Glutamatergic neuron (in vitro differentiated cells): ENCODE measurements at regions not wholly inside any gene's neighbourhood (a gene's known extent, or its start where the extent isn't known, plus 50 kb on each side); places are given as distances from the start of the nearest gene placed in this dataset.

Experiments
- DNase-seq: peaks from one replicate; pipeline ENCODE4 v3.0.0; 2022
- H3K27ac Mint-ChIP-seq: one replicate; pipeline ENCODE4 v1.8.0; 2020; ENCODE audit warnings: mild to moderate bottlenecking, mixed read lengths, inconsistent platforms; ENCODE audit not compliant: unreplicated experiment
- H3K27me3 Mint-ChIP-seq: one replicate; pipeline ENCODE4 v1.8.0; 2020; ENCODE audit warnings: mild to moderate bottlenecking, moderate library complexity, mixed read lengths, inconsistent platforms; ENCODE audit not compliant: unreplicated experiment
- H3K36me3 Mint-ChIP-seq: one replicate; pipeline ENCODE4 v1.8.0; 2020; ENCODE audit warnings: mild to moderate bottlenecking, mixed read lengths, inconsistent platforms; ENCODE audit not compliant: unreplicated experiment
- H3K4me1 Mint-ChIP-seq: one replicate; pipeline ENCODE4 v1.8.0; 2020; ENCODE audit warnings: mild to moderate bottlenecking, low read depth, mixed read lengths, inconsistent platforms; ENCODE audit not compliant: unreplicated experiment
- H3K4me3 Mint-ChIP-seq: one replicate; pipeline ENCODE4 v1.8.0; 2020; ENCODE audit warnings: mild to moderate bottlenecking, mixed read lengths, inconsistent platforms; ENCODE audit not compliant: unreplicated experiment
- H3K9me3 Mint-ChIP-seq: one replicate; pipeline ENCODE4 v1.8.0; 2020; ENCODE audit warnings: mild to moderate bottlenecking, moderate library complexity, mixed read lengths, inconsistent platforms; ENCODE audit not compliant: unreplicated experiment
- TF ChIP-seq, protein P1 (sequence below): fragments of 200-600 bp; sonication (generic); IDR thresholded peaks from one replicate; pipeline ENCODE4 v1.5.0; 2021; ENCODE audit not compliant: partially characterized antibody, unreplicated experiment

DNA sequence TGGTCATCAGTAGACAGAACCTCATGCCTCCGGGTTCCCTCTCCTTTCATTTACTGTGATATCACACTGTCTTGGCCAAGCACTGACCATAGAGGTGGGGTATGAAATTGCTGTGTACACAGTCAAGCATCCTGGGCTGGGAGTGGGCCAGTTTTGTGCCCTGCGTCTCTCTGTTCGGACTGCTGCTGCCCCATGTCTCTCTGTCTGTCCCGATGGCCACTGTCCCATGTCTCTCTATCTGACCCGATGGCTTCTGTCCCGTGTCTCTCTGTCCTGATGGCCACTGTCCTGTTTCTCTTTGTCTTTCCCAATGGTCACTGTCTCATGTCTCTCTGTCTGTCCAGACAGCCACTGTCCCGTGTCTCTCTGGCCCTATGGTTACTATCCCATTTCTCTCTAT, 164.9 kb downstream of the ARL4C start:
- H3K27me3 Mint-ChIP-seq: peaks cover 6% of the 10 kb centered on the region
- H3K36me3 Mint-ChIP-seq: peaks cover 8% of the 10 kb centered on the region
- DNase-seq: no peak
- H3K27ac Mint-ChIP-seq: no peak overlapping the region
- TF ChIP-seq, protein P1, sequence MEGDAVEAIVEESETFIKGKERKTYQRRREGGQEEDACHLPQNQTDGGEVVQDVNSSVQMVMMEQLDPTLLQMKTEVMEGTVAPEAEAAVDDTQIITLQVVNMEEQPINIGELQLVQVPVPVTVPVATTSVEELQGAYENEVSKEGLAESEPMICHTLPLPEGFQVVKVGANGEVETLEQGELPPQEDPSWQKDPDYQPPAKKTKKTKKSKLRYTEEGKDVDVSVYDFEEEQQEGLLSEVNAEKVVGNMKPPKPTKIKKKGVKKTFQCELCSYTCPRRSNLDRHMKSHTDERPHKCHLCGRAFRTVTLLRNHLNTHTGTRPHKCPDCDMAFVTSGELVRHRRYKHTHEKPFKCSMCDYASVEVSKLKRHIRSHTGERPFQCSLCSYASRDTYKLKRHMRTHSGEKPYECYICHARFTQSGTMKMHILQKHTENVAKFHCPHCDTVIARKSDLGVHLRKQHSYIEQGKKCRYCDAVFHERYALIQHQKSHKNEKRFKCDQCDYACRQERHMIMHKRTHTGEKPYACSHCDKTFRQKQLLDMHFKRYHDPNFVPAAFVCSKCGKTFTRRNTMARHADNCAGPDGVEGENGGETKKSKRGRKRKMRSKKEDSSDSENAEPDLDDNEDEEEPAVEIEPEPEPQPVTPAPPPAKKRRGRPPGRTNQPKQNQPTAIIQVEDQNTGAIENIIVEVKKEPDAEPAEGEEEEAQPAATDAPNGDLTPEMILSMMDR: no peak
- peaks cover 7% of the 10 kb centered on the region for H3K9me3 Mint-ChIP-seq
- H3K4me3 Mint-ChIP-seq: no peak overlapping the region
- peaks cover 23% of the 10 kb centered on the region for H3K4me1 Mint-ChIP-seq

DNA sequence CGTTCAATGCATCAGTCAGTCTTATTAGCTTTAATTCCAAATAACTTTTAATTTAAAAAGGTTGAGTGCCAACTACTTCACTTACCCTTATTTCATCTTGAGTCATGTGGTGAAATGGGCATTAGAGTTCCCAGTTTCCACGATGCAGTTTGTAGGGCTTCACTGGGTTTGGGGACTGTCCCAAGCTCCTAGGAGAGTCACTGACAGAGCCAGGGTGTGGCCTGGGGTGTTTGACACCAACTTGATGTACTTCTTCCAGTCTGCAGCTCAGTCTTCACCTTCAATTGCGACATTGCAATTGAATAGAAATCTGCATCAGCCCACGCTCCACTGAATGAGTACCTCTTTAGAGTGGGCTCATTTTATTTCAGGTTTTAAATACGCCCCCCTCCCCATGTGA, 165.3 kb downstream of the ARL4C start:
- Mint-ChIP-seq H3K4me3 (no peak overlapping the region), H3K9me3 (peaks cover 7% of the 10 kb centered on the region), H3K4me1 (peaks cover 23% of the 10 kb centered on the region), H3K27me3 (peaks cover 6% of the 10 kb centered on the region), H3K36me3 (peaks cover 8% of the 10 kb centered on the region), H3K27ac (no peak overlapping the region)
- TF ChIP-seq, protein P1: no peak
- DNase-seq: no peak

DNA sequence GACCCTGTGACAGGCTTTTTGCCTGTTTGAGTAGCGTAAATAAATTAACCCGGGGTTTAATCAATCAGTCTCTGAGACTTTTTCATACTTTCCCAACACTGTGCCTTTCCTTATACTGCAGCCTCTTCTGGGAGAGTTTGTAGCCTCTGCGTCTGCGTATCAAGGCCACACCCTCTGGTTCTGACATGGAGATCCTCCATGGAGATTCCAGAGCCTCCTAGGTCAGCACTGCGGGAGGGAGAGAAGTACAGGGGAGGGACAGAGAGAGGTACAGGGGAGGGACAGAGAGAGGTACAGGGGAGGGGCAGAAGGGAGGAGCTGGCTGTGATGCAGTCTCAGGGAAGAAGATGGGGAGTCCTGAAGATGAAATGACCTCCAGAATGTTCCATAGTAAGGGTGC, 166.0 kb downstream of the ARL4C start:
- Mint-ChIP-seq H3K27ac (no peak overlapping the region), H3K27me3 (peaks cover 3% of the 10 kb centered on the region)

DNA sequence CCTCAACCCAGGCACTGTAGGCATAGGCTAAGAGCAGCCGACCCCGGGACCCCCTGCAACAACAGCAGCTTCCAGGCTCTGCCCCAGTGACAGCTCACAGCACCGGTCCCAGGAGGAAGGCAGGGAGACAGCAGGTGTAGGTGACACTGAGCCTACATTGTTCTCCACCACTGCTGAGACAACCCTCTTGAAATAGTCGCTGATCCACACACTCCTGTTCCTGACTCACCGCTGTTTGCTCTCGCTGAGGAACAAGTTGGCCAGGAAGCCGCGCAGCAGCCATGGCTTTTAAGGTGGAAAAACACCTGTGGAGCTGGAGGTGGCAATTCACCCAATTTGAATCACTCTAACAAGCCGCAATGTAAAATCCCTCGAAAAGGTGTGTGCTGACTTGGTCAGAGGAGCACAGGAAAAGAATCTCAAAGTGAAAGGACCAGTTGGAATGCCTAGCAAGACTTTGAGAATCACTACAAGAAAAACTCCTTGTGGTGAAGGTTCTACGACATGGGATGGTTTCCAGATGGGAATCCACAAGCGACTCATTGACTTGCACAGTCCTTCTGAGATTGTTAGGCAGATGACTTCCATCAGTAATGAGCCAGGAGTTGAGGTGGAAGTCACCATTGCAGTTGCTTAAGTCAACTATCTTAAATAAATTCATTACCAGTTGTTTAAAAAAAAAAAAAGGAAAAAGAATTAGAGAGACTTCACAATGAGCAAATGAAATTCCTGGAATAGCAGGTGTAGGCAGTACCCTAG, 167.5 kb downstream of the ARL4C start:
- H3K27ac Mint-ChIP-seq: no peak overlapping the region
- peaks cover 8% of the 10 kb centered on the region for H3K36me3 Mint-ChIP-seq
- no peaks in the 10 kb centered on the region for H3K27me3 Mint-ChIP-seq
- no peak for DNase-seq
- H3K9me3 Mint-ChIP-seq: no peaks in the 10 kb centered on the region
- H3K4me3 Mint-ChIP-seq: no peak overlapping the region
- TF ChIP-seq, protein P1: no peak
- H3K4me1 Mint-ChIP-seq: peaks cover 11% of the 10 kb centered on the region

More for the DNA sequence above, 166.0 kb downstream of the ARL4C start:
- H3K4me3 Mint-ChIP-seq: no peak overlapping the region
- no peak for DNase-seq
- peaks cover 8% of the 10 kb centered on the region for H3K36me3 Mint-ChIP-seq
- TF ChIP-seq, protein P1: no peak
- peaks cover 21% of the 10 kb centered on the region for H3K4me1 Mint-ChIP-seq
- H3K9me3 Mint-ChIP-seq: peaks cover 4% of the 10 kb centered on the region

DNA sequence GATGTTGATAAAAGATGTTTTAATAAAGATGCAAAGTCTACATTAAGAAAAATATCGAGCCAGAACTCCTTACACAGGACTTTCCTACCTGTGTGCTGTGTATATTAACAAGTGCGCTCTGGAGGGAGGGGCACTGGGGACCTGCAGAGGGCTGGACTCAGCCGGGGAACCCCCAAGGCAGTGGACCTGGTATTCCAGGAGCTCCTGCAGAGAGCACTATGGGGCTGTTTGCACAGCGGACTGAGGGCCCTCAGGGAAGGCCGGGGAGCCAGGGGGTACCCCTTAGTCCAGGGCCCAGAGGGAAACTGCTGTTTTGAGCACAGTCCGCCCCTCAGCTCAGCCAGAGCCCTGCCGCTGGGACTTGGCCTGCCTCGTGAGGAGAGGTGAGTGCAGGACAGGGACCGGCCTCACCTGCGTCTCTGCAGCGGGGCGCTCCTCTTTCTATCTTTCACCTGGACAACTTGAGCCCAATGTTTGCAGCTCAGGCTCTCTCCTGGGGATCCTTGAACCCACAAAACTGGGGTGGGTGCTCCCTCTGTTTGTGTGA, 168.4 kb downstream of the ARL4C start:
- Mint-ChIP-seq H3K27me3 (no peaks in the 10 kb centered on the region), H3K36me3 (peaks cover 8% of the 10 kb centered on the region), H3K4me3 (no peak overlapping the region), H3K9me3 (no peaks in the 10 kb centered on the region), H3K27ac (no peak overlapping the region), H3K4me1 (peaks cover 6% of the 10 kb centered on the region)
- TF ChIP-seq, protein P1: no peak
- DNase-seq: no peak
